ENCODE measurements at regions not wholly inside any gene's neighbourhood (a gene's known extent, or its start where the extent isn't known, plus 50 kb on each side); places are given as distances from the start of the nearest gene placed in this dataset.

DNA sequence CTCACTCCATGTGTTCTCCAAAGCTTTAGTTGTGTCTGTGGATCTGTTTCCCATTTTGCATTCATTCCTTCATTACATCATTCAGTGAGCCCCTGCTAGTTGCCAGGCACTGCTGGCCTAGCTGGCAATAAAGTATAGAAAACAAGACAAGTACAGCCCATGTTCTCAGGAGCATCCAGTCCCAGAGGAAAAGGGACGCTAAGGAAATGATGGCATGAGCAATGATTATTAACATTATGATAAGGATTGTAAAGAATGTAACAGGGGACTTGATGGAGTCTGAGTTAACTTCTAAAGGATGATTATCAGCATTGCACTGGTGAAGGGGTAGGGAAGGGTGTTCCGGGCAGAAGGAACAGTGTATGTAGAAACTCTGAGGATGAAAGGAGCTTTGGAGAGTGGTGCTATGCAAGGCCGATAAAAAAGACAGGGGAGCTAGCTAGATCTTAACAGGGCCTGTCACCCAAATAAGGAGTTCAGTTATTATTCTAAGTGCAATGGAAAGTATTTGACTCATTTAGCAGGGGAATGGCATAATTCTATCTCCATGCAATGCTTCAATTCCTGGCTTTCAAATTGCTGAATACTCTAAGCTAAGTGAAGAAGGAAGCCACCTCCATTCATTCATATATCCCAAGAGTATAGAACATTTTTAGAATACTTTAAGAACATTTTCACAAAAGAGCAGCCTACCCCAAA, 258.2 kb upstream of the STT3B start:
- no peak overlapping the region for H3K4me3 ChIP-seq (ENCODE audit: low read length)
- no peaks in the 10 kb centered on the region for H3K9me3 ChIP-seq (ENCODE audit: low read depth, low read length)
- no peaks in the 10 kb centered on the region for H3K4me1 ChIP-seq (ENCODE audit: insufficient read depth, low read length)
- no peaks in the 10 kb centered on the region for H3K27me3 ChIP-seq (ENCODE audit: insufficient read depth, low read length)

DNA sequence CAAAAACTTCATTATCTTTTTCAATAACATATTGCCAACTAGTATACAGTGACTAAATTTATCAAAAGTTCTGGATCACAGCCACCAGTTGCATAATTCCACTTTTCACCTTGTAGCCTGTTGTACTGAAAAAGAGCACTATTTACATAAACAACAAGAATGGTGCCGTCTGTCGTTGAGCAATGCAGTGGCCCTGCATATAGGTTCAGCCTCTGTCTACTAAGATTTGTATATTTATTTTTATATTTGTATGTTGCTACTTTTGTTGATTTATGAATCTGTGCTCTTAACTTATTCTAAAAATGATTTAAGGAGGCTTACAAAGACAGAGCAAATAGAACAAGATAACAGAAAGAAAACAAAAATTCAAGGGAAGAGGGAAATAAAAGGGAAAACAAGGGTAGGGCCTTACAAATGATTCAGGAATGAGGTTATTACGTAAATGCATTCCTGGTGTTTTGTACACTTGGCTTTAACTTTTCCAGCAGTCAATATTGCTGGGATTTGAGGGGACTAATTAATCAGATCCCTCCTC, 257.6 kb upstream of the STT3B start:
- H3K4me1 ChIP-seq (ENCODE audit: insufficient read depth, low read length), result no peaks in the 10 kb centered on the region
- H3K27me3 ChIP-seq (ENCODE audit: insufficient read depth, low read length), result no peaks in the 10 kb centered on the region
- H3K9me3 ChIP-seq (ENCODE audit: low read depth, low read length), result no peaks in the 10 kb centered on the region
- no peak overlapping the region for H3K4me3 ChIP-seq (ENCODE audit: low read length)

DNA sequence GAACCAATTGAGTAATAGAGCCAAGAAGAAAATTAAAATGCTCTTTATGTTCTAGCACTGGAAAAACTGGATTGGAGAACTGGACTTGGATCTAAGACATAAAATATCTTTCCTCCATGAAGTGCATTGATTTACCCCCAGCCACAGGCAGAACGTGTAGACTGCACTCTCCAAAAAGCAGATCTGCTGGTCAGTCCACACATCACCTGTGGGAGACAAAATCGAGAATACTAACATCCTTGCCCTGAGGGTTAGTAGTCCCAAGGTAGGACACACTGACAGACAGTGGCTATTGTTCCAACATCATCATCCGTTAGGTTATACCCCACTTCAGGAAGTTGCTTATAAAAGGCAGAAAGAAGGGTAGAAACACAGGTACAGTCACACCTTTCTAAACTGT, 257.1 kb upstream of the STT3B start:
- no peaks in the 10 kb centered on the region for H3K27me3 ChIP-seq (ENCODE audit: insufficient read depth, low read length)
- H3K9me3 ChIP-seq (ENCODE audit: low read depth, low read length), result no peaks in the 10 kb centered on the region
- H3K4me3 ChIP-seq (ENCODE audit: low read length), result no peak overlapping the region
- H3K4me1 ChIP-seq (ENCODE audit: insufficient read depth, low read length), result no peaks in the 10 kb centered on the region

DNA sequence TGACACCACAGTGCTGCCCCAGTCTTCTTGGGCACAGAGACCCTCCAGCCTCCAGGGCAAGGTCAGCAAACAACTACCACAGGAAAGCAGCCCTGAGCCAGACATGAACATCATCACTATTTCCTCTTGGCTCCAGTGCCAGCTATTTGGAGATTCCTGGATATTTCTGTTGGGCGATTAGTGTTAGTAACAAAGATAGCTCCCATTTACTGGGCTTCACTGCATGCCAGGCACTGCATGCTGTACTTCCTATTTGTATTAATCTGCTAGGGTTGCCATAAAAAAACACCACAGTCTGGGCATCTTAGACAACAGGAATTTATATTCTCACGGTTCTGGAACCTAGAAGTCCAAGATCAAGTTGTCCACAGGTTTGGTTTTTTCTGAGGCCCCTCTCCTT, 255.1 kb upstream of the STT3B start:
- H3K4me3 ChIP-seq (ENCODE audit: low read length), result no peak overlapping the region
- H3K27me3 ChIP-seq (ENCODE audit: insufficient read depth, low read length), result no peaks in the 10 kb centered on the region
- no peaks in the 10 kb centered on the region for H3K9me3 ChIP-seq (ENCODE audit: low read depth, low read length)
- H3K4me1 ChIP-seq (ENCODE audit: insufficient read depth, low read length), result no peaks in the 10 kb centered on the region

DNA sequence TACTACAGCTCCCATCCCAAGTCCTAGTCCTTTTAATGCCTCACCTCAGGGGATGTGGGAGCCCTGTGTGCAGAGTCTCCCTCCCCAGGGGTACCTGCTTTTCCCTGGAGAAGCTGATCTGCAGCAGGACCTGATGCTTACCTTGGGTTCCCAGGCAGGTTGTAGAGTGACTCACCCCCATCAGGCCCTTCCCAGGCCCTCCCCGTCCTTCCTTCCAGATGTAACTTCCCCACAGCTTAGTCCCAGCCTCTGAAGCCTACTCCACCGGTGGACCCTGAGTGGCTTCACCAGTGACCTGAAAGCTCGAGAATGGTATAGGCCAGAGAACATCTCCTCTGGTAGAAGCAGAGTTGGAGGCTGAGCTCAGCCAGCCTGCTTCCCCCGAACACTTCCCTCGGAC, 254.2 kb upstream of the STT3B start:
- no peaks in the 10 kb centered on the region for H3K4me1 ChIP-seq (ENCODE audit: insufficient read depth, low read length)
- no peak overlapping the region for H3K4me3 ChIP-seq (ENCODE audit: low read length)
- H3K9me3 ChIP-seq (ENCODE audit: low read depth, low read length), result no peaks in the 10 kb centered on the region
- H3K27me3 ChIP-seq (ENCODE audit: insufficient read depth, low read length), result no peaks in the 10 kb centered on the region

DNA sequence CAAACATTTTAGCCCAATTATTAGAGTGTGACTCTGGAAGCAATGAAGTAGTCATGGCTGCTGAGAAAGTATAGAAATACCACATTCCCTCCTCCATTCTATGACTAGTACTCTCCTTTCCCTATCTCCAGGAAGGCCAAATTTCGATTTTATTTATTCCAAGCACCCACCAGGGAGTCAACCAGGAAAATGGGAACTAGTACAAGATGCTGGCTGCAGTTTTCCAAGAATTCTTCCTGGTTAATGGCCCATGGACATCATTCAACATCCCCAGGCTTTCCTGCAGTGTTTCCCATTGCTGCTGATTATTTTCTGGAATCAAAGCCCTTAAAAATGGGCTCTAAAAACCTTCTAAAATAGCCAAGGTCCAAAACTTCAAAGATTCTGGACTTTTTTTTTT, 247.9 kb upstream of the STT3B start:
- Histone ChIP-seq H3K4me3 (ENCODE audit: low read length) (no peak overlapping the region), H3K4me1 (ENCODE audit: insufficient read depth, low read length) (no peaks in the 10 kb centered on the region), H3K9me3 (ENCODE audit: low read depth, low read length) (no peaks in the 10 kb centered on the region), H3K27me3 (ENCODE audit: insufficient read depth, low read length) (no peaks in the 10 kb centered on the region)

DNA sequence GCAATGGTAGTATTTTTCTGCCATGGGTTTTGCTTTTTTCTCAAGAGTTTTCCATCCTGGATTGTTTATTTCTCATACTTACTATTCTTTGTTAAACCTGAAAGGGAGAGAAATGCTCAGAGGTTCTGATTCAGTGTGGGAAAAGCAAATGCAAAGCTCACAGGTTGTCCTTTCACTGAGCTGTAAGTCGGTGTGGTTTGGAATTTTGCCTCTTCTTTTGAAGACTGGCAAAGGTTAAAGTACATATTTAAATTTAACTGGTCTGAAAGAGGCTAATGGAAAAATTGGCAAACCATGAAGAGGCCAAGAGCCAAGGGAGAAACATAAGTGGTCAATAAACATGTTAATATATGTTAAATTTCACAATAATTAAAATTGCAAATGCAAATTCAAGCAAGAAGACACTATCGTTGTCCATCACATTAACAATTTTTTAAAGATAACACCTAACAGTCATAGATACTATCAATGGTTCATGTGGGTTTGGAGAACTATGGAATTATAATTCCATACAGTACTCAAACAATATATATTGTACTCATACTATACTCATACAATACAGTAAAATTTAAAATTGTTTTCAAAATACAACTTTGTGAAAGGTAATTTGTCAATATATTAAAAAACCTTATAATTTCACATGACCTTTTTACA, 246.8 kb upstream of the STT3B start:
- H3K4me3 ChIP-seq (ENCODE audit: low read length), result no peak overlapping the region
- H3K4me1 ChIP-seq (ENCODE audit: insufficient read depth, low read length), result no peaks in the 10 kb centered on the region
- H3K9me3 ChIP-seq (ENCODE audit: low read depth, low read length), result no peaks in the 10 kb centered on the region
- H3K27me3 ChIP-seq (ENCODE audit: insufficient read depth, low read length), result no peaks in the 10 kb centered on the region

DNA sequence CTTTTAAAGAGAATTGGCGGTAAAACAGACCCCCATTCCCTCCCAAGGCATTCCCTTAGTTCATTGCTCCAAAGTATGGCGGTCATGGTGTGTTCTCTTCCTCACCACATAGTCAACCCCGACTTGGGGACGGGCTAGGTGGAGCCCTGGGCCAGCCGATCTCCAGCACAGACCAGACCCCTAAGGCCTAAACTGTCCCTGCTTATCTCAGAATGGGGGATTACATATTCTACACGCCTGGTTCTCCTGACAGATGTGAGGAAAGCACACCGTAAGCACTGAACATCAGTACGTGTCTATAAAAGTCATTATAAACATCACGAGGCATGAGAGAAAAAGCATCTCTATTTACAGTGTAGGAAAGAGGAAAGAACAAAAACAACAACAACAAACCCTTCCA, 244.5 kb upstream of the STT3B start:
- no peaks in the 10 kb centered on the region for H3K27me3 ChIP-seq (ENCODE audit: insufficient read depth, low read length)
- H3K4me1 ChIP-seq (ENCODE audit: insufficient read depth, low read length), result no peaks in the 10 kb centered on the region
- no peaks in the 10 kb centered on the region for H3K9me3 ChIP-seq (ENCODE audit: low read depth, low read length)
- no peak overlapping the region for H3K4me3 ChIP-seq (ENCODE audit: low read length)

DNA sequence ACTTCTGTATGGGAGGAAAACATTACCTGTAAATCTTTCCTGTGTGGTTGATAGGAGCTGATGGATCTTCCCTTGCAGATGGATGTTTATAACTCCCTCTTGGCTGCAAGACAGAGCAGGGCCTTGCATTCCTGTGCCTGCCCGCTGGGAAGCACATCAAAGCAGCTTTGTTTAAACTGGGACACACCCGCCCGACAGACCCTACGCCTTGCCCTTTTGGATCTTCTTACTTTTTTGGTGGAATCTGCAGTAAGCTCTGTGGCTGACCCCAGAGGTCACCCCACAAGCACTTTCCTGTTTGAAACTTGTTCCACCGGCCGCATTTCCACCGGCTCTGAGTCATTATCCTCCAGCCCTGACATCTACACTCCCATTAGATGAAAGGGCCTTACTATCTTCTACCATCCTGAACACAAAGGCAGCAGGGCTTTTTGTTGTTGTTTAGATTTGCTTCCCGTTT, 244.1 kb upstream of the STT3B start:
- no peaks in the 10 kb centered on the region for H3K27me3 ChIP-seq (ENCODE audit: insufficient read depth, low read length)
- no peaks in the 10 kb centered on the region for H3K4me1 ChIP-seq (ENCODE audit: insufficient read depth, low read length)
- no peaks in the 10 kb centered on the region for H3K9me3 ChIP-seq (ENCODE audit: low read depth, low read length)
- H3K4me3 ChIP-seq (ENCODE audit: low read length), result no peak overlapping the region

DNA sequence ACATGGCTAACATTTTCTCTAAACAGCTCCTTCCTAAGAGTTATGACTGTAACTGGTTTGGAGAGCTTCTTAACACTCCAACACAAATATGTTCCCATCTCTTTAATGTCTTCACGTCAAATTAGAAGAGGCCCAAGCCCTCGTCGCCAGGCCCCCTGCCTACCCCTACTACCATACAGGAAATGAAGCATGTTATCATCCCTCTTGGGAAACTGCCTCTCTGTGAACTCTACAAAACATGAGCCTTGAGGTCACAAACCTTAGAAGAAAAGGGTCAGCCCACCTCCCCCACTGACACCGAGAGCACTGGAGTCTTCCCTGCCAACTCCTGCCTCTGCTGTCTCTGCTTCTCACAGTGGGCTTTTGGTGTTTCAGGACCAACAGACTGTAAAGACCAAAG, 243.1 kb upstream of the STT3B start:
- Histone ChIP-seq H3K4me3 (ENCODE audit: low read length) (no peak overlapping the region), H3K4me1 (ENCODE audit: insufficient read depth, low read length) (no peaks in the 10 kb centered on the region), H3K9me3 (ENCODE audit: low read depth, low read length) (no peaks in the 10 kb centered on the region), H3K27me3 (ENCODE audit: insufficient read depth, low read length) (no peaks in the 10 kb centered on the region)

DNA sequence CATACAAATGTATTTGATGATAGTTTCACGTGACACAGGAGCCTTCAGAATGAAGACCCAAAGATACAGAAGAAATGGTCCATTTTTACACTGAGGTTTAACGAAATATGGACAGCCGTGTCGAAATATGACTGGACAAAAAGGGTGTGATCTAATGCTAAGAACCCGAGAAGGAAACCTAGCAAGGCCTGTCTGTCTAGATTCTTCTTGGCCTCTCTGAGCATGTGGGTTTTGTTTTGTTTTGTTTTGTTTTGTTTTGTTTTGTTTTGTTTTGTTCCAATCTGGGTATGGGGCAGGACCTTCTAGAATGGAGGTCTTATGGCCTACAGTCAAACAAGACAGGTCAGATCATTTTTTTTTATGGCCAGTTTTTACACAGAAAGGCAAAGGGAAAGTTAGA, 242.7 kb upstream of the STT3B start:
- H3K9me3 ChIP-seq (ENCODE audit: low read depth, low read length), result no peaks in the 10 kb centered on the region
- no peak overlapping the region for H3K4me3 ChIP-seq (ENCODE audit: low read length)
- H3K27me3 ChIP-seq (ENCODE audit: insufficient read depth, low read length), result no peaks in the 10 kb centered on the region
- no peaks in the 10 kb centered on the region for H3K4me1 ChIP-seq (ENCODE audit: insufficient read depth, low read length)

DNA sequence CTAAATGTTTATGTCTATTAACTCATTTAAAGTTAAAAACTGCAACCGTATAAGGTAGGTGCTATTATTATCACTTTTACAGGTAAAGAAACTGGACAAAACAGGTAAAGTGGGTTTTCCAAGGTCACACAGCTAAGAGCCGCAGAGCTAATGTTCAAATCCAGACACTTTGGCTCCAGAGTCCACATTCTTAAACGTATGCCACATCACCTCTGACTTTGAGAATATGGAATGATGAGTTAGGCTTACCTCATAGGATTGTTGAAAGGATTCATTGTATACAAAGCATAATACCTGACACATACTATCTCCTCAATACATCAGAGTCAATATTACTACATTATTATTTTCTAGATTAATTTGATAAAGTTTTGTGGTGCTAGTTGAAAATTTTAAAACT, 240.9 kb upstream of the STT3B start:
- Histone ChIP-seq H3K4me3 (ENCODE audit: low read length) (no peak overlapping the region), H3K4me1 (ENCODE audit: insufficient read depth, low read length) (no peaks in the 10 kb centered on the region), H3K27me3 (ENCODE audit: insufficient read depth, low read length) (no peaks in the 10 kb centered on the region), H3K9me3 (ENCODE audit: low read depth, low read length) (no peaks in the 10 kb centered on the region)

DNA sequence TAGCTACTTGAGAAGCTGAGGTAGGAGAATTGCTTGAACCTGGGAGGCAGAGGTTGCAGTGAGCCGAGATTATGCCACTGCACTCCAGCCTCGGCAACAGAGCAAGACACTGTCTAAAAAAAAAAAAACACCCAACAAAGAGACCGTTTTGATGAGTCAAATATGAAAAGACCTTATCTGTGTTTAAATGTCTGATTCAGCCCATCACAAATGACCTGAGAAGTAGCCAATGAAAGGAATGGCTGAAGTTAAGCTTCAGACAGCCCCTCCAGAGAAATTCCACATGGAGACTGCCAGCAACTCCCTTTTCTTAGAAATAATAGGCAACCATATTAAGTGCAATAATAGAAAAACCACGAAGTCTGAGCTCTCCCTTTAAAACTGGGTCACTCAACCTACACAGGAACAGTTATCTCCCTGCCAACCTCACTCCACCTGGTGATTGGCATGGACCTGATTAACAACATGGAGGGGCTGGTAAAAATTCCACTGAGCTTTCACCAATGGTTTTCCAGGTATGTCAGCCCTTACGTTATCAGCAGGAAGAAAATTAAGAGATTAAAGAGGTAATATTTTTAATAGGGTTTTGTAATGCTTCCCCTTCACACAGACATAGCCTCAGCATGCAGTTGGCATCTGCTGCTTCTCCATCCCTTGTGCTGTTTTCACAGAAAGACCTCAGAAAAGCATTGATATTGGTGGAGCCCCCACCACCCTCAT, 238.1 kb upstream of the STT3B start:
- Histone ChIP-seq H3K4me1 (ENCODE audit: insufficient read depth, low read length) (no peaks in the 10 kb centered on the region), H3K9me3 (ENCODE audit: low read depth, low read length) (no peaks in the 10 kb centered on the region), H3K4me3 (ENCODE audit: low read length) (no peak overlapping the region), H3K27me3 (ENCODE audit: insufficient read depth, low read length) (no peaks in the 10 kb centered on the region)

DNA sequence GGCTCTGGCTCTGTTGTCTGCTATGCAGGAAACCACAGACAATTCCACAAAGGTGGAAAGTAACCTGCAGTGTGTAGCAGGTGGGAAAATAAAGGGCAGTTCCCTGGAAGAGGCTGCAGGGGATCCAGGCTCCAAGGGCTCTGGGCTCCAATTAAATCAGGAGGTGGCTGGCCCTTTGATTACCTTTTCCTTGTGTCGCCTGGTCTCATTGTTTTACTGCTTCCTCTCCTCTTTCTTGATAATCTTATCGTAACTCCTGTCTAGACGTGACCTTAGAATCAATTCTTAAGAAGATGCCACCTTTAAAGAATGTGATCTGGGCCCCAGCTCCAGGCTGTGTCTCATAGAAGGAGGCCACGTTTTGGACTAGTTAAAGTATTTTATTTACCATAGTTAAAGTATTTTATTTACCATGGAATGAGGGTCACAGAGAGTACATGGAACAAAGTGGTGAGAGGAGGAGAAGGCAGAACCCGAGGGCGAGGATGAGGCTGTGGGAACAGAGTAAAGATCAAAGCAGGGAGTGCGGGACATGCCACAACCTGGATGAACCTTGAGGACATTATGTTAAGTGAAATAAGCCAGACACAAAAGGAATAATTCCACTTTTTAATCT, 237.5 kb upstream of the STT3B start:
- H3K9me3 ChIP-seq (ENCODE audit: low read depth, low read length), result no peaks in the 10 kb centered on the region
- no peaks in the 10 kb centered on the region for H3K27me3 ChIP-seq (ENCODE audit: insufficient read depth, low read length)
- no peaks in the 10 kb centered on the region for H3K4me1 ChIP-seq (ENCODE audit: insufficient read depth, low read length)
- no peak overlapping the region for H3K4me3 ChIP-seq (ENCODE audit: low read length)

DNA sequence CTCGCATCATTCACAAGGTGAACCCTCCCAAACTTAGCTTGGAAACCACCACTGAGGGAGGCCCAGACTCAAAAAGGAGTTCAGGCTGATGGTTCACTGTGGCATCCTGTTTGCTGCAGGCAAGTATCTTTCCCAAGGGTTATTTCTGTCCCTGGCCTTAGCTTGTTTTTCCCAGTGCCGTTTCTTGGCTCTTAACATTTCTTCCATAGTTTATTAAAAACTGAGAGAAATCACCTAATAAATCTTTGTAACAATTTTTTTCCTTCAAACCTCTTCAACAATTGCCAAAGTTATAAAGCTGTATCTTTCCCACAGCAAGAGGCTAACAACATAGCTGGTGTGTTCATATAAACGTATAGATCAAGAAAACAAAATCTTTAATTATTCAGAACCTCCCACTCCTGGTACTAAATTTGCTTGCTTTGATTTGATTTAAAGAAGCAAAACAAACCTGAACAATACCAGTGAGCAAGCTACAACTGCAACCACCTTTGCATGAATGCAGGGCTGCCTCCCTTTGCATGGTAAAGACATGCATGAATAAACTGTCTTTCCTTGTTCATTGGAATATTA, 234.9 kb upstream of the STT3B start:
- Histone ChIP-seq H3K9me3 (ENCODE audit: low read depth, low read length) (no peaks in the 10 kb centered on the region), H3K4me1 (ENCODE audit: insufficient read depth, low read length) (no peaks in the 10 kb centered on the region), H3K4me3 (ENCODE audit: low read length) (no peak overlapping the region), H3K27me3 (ENCODE audit: insufficient read depth, low read length) (no peaks in the 10 kb centered on the region)
